Fibroblast of the aortic adventitia (primary cell): ENCODE measurements at regions not wholly inside any gene's neighbourhood (a gene's known extent, or its start where the extent isn't known, plus 50 kb on each side); places are given as distances from the start of the nearest gene placed in this dataset.

Experiments
- DNase-seq: peaks from one replicate; pipeline ENCODE4 v3.0.0-alpha.2; 2010; ENCODE audit warnings: low read depth
- H3K4me3 ChIP-seq: 2 replicates; pipeline ENCODE4 v1.5.1; 2011; ENCODE audit warnings: low read depth, mild to moderate bottlenecking, control low read depth, low read length, moderate library complexity
- CTCF ChIP-seq: IDR thresholded peaks from 2 replicates; pipeline ENCODE4 v1.5.1; 2011; ENCODE audit warnings: mild to moderate bottlenecking, low read length, control low read depth, inconsistent platforms; ENCODE audit not compliant: insufficient read depth

GRCh38 chr18:40531051-40531450 is 1424.0 kb upstream of the PIK3C3 start:
- no peak overlapping the region for H3K4me3 ChIP-seq
- no peak for DNase-seq
- no peak for TF ChIP-seq CTCF

GRCh38 chr18:40529478-40529877 is 1425.6 kb upstream of the PIK3C3 start:
- no peak for DNase-seq
- no peak for TF ChIP-seq CTCF
- H3K4me3 ChIP-seq: no peak overlapping the region

DNA sequence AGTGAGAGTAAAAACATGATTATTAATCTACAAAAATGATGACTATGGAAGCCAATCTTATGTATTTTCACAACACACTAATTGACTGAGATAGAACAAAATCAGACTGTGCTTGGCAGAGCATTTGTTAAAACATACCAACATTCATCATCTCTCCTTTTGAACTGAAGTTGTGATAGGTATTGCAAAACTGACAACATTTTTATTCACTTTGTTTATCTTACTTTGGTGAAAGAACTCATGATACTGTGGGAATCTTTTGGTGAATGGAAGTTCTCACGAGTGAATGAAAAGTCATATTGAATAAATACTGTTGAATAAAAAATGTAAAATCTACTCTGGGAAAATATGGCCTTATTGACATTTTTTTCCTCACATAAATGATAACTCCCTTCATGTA is 1430.2 kb upstream of the PIK3C3 start:
- no peak overlapping the region for H3K4me3 ChIP-seq
- DNase-seq: no peak
- no peak for TF ChIP-seq CTCF

GRCh38 chr18:40523287-40523686 is 1431.7 kb upstream of the PIK3C3 start:
- no peak overlapping the region for H3K4me3 ChIP-seq
- no peak for DNase-seq
- TF ChIP-seq CTCF: no peak

- TF ChIP-seq CTCF: no peak
- H3K4me3 ChIP-seq: no peak overlapping the region
- no peak for DNase-seq
These were observed 1454.0 kb upstream of the PIK3C3 start for GRCh38 chr18:40501026-40501425.

DNA sequence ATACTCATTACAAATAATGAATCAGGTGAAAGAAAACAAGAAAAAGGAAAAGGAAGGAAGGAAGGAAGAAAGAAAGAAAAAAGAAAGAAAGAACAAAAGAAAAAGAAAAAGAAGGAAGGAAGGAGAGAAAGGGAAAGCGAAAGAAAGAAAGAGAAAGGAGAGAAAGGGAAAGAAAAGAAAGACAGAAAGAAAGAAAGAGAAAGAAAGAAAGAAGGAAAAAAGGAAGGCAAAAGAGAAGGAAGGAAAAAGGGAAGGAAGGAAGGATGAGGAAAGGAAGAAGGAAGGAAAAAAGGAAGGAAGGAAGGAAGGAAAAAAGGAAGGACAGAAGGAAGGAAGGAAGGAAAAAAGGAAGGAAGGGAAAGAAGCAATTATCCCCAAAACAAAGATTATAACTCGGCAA is 1460.4 kb upstream of the PIK3C3 start:
- no peak for TF ChIP-seq CTCF
- H3K4me3 ChIP-seq: no peak overlapping the region
- no peak for DNase-seq

- no peak overlapping the region for H3K4me3 ChIP-seq
- no peak for TF ChIP-seq CTCF
- no peak for DNase-seq
These were observed 1461.7 kb upstream of the PIK3C3 start for GRCh38 chr18:40493316-40493715.
